ENCODE measurements at regions not wholly inside any gene's neighbourhood (a gene's known extent, or its start where the extent isn't known, plus 50 kb on each side); places are given as distances from the start of the nearest gene placed in this dataset.

- TF ChIP-seq, protein P1, sequence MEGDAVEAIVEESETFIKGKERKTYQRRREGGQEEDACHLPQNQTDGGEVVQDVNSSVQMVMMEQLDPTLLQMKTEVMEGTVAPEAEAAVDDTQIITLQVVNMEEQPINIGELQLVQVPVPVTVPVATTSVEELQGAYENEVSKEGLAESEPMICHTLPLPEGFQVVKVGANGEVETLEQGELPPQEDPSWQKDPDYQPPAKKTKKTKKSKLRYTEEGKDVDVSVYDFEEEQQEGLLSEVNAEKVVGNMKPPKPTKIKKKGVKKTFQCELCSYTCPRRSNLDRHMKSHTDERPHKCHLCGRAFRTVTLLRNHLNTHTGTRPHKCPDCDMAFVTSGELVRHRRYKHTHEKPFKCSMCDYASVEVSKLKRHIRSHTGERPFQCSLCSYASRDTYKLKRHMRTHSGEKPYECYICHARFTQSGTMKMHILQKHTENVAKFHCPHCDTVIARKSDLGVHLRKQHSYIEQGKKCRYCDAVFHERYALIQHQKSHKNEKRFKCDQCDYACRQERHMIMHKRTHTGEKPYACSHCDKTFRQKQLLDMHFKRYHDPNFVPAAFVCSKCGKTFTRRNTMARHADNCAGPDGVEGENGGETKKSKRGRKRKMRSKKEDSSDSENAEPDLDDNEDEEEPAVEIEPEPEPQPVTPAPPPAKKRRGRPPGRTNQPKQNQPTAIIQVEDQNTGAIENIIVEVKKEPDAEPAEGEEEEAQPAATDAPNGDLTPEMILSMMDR (IDR thresholded peaks at IDR 0.05; ENCODE audit: poor library complexity): no peak
- no peak for TF ChIP-seq EZH2 (IDR thresholded peaks at IDR 0.05; ENCODE audit: borderline replicate concordance)
Observed at GRCh38 chr5:6832994-6833393, 119.8 kb downstream of the TENT4A start.
